GM12878 (cell line): ENCODE measurements at regions not wholly inside any gene's neighbourhood (a gene's known extent, or its start where the extent isn't known, plus 50 kb on each side); places are given as distances from the start of the nearest gene placed in this dataset.

Experiments
- CTCF ChIP-seq, 3 experiments: IDR thresholded peaks in 2 of 3; conservative IDR thresholded peaks in 1 of 3; 2 replicates each; pipeline ENCODE4 v1.5.1; 2011; ENCODE audit warnings: low read depth in 3 of 3, low read length in 3 of 3, mild to moderate bottlenecking in 3 of 3, control low read depth in 2 of 3, moderate library complexity in 2 of 3, inconsistent platforms in 1 of 3, mixed read lengths in 1 of 3; ENCODE audit not compliant: control insufficient read depth in 2 of 3, insufficient read depth in 1 of 3; ENCODE audit errors: extremely low read depth in 1 of 3
- FOXK2 ChIP-seq: fragments of 450-650 bp; IDR thresholded peaks from 2 replicates; pipeline ENCODE4 v1.6.1; 2017; ENCODE audit warnings: mild to moderate bottlenecking, moderate library complexity
- KDM1A ChIP-seq: fragments of 200-600 bp; sonication (generic); IDR thresholded peaks from 2 replicates; pipeline ENCODE4 v1.6.1; 2016; ENCODE audit warnings: borderline replicate concordance
- NBN ChIP-seq: fragments of 450-650 bp; IDR thresholded peaks from 2 replicates; pipeline ENCODE4 v1.6.1; 2016
- PAX5 ChIP-seq: IDR thresholded peaks from 2 replicates; pipeline ENCODE4 v1.6.1; 2011; ENCODE audit warnings: low read depth, low read length, borderline replicate concordance
- POLR2A ChIP-seq: IDR thresholded peaks from 2 replicates; pipeline ENCODE4 v1.6.1; 2011; ENCODE audit warnings: low read depth, mild to moderate bottlenecking, low read length
- REST ChIP-seq: IDR thresholded peaks from 2 replicates; pipeline ENCODE4 v1.6.1; 2012; ENCODE audit warnings: mild to moderate bottlenecking, low read depth, low read length
- TBL1XR1 ChIP-seq: IDR thresholded peaks from 2 replicates; pipeline ENCODE4 v1.6.1; 2012; ENCODE audit warnings: low read depth, low read length, improper control_type of control experiment
- TCF7 ChIP-seq: IDR thresholded peaks from 2 replicates; pipeline ENCODE4 v1.6.1; 2014; ENCODE audit warnings: antibody characterized with exemption, borderline replicate concordance
- ZNF207 ChIP-seq: fragments of 450-650 bp; IDR thresholded peaks from 2 replicates; pipeline ENCODE4 v1.6.1; 2014; ENCODE audit warnings: antibody characterized with exemption, mild to moderate bottlenecking, borderline replicate concordance
- ZNF274 ChIP-seq: IDR thresholded peaks from one replicate; pipeline ENCODE4 v1.8.0; 2011; ENCODE audit not compliant: insufficient read length, insufficient read depth
- TF ChIP-seq, protein P1 (sequence below): fragments of 150-350 bp; IDR thresholded peaks from 2 replicates; pipeline ENCODE4 v1.6.1; 2016; ENCODE audit warnings: low read depth, low read length
- TF ChIP-seq, protein P2 (sequence below): fragments of 450-650 bp; IDR thresholded peaks from 2 replicates; pipeline ENCODE4 v1.6.1; 2017; ENCODE audit warnings: antibody characterized with exemption, mild to moderate bottlenecking, moderate library complexity

DNA sequence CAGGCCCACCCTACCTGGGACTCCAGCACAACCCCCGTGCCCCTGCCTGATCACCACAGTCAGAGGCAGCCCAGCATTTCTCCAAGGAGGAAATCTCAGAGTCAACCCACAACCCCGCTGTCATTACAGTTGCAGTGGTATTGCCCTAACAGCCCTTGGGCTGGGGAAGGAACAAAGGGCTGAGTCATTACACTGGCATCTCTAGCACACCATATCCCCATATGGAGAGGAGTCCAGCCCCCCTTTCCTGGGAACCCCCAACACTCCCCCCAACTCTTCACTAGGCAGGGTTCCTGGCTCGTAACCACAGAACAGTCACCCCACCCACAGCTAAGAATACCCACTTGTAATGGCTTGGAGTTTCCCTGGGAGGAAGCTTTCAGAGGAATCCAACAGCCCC, 149.4 kb upstream of the OGFRL1 start:
- no peak for TF ChIP-seq TCF7
- TF ChIP-seq, protein P1, sequence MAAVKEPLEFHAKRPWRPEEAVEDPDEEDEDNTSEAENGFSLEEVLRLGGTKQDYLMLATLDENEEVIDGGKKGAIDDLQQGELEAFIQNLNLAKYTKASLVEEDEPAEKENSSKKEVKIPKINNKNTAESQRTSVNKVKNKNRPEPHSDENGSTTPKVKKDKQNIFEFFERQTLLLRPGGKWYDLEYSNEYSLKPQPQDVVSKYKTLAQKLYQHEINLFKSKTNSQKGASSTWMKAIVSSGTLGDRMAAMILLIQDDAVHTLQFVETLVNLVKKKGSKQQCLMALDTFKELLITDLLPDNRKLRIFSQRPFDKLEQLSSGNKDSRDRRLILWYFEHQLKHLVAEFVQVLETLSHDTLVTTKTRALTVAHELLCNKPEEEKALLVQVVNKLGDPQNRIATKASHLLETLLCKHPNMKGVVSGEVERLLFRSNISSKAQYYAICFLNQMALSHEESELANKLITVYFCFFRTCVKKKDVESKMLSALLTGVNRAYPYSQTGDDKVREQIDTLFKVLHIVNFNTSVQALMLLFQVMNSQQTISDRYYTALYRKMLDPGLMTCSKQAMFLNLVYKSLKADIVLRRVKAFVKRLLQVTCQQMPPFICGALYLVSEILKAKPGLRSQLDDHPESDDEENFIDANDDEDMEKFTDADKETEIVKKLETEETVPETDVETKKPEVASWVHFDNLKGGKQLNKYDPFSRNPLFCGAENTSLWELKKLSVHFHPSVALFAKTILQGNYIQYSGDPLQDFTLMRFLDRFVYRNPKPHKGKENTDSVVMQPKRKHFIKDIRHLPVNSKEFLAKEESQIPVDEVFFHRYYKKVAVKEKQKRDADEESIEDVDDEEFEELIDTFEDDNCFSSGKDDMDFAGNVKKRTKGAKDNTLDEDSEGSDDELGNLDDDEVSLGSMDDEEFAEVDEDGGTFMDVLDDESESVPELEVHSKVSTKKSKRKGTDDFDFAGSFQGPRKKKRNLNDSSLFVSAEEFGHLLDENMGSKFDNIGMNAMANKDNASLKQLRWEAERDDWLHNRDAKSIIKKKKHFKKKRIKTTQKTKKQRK, result no peak
- TF ChIP-seq PAX5, result no peak
- TF ChIP-seq CTCF (IDR thresholded peaks at IDR 0.05 in 2 of 3, conservative IDR thresholded peaks at IDR 0.05 in 1 of 3; ENCODE audit: control insufficient read depth in 2 of 3, extremely low read depth in 1 of 3, insufficient read depth in 1 of 3, low read depth in 3 of 3, low read length in 3 of 3), result no peak
- no peak for TF ChIP-seq REST
- no peak for TF ChIP-seq ZNF274
- no peak for TF ChIP-seq TBL1XR1
- no peak for TF ChIP-seq POLR2A
- TF ChIP-seq, protein P2, sequence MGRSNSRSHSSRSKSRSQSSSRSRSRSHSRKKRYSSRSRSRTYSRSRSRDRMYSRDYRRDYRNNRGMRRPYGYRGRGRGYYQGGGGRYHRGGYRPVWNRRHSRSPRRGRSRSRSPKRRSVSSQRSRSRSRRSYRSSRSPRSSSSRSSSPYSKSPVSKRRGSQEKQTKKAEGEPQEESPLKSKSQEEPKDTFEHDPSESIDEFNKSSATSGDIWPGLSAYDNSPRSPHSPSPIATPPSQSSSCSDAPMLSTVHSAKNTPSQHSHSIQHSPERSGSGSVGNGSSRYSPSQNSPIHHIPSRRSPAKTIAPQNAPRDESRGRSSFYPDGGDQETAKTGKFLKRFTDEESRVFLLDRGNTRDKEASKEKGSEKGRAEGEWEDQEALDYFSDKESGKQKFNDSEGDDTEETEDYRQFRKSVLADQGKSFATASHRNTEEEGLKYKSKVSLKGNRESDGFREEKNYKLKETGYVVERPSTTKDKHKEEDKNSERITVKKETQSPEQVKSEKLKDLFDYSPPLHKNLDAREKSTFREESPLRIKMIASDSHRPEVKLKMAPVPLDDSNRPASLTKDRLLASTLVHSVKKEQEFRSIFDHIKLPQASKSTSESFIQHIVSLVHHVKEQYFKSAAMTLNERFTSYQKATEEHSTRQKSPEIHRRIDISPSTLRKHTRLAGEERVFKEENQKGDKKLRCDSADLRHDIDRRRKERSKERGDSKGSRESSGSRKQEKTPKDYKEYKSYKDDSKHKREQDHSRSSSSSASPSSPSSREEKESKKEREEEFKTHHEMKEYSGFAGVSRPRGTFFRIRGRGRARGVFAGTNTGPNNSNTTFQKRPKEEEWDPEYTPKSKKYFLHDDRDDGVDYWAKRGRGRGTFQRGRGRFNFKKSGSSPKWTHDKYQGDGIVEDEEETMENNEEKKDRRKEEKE, result no peak
- TF ChIP-seq FOXK2, result no peak
- no peak for TF ChIP-seq NBN
- TF ChIP-seq ZNF207, result no peak
- TF ChIP-seq KDM1A, result no peak
